Embryonic facial prominence (tissue), 1 donor: ENCODE measurements at regions not wholly inside any gene's neighbourhood (a gene's known extent, or its start where the extent isn't known, plus 50 kb on each side); places are given as distances from the start of the nearest gene placed in this dataset.

ENCODE experiments used
- DNase-seq: peaks from one replicate; pipeline ENCODE4 v3.0.0-alpha.2; 2016; ENCODE audit errors: extremely low spot score

GRCh38 chr2:51505533-51505932 is 473.6 kb upstream of the NRXN1 start:
- no peak for DNase-seq

DNA sequence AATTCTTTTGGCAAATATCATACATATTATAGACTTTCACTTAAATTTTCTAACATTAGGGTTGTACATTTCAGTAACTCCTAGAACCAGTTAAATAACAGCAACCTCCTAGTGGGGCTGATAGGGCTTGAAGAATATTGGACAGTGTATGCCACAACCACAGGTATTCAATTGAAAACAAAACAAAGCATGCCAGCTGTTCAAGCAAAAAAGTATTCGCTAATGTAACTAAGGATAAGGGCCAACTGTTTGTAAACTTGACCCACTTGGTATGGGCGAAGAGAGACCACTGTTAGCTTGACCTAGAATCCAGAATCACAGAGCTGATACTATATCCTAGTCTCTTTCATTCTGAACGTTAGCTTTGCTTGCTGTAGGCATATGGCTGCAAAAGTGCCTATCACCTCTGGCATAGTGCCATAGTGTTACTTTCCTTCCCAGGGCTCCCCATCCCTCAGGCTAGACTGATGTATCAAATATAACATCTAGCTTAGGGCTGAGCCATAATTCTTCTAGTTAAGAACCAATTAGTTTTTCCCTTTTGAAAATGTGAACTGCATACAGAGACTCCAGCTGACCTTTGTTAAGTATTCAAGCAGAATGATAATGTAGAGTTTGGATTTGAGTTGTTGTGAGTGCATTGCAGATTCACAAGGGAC is 458.8 kb upstream of the NRXN1 start:
- no peak for DNase-seq

GRCh38 chr2:51484605-51485004 is 452.7 kb upstream of the NRXN1 start:
- DNase-seq, result no peak

DNA sequence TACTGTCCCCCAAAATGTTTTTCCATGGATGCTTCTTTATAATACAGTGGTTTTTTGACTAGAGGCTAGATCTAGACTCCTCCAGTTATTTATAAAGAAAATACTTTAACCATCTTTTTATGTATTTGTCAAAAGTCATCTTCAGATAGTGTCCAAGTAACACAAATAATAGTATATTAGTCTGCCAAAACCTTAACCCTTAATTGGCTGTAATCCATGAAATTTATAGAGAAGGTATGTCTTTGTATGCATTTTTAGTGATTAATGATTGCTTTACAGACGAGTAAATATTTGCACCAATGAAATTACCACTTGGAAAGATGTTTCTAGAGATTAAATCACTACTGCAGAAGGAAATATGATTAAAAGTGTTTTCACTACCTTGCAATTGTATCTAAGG is 451.8 kb upstream of the NRXN1 start:
- no peak for DNase-seq

- no peak for DNase-seq
These were observed 440.9 kb upstream of the NRXN1 start for GRCh38 chr2:51472783-51473182.

GRCh38 chr2:51472300-51472699 is 440.4 kb upstream of the NRXN1 start:
- no peak for DNase-seq

- DNase-seq, result no peak
These were observed 437.2 kb upstream of the NRXN1 start for GRCh38 chr2:51469102-51469501.

- DNase-seq, result no peak
These were observed 433.4 kb upstream of the NRXN1 start for GRCh38 chr2:51465326-51465725.

GRCh38 chr2:51454177-51454576 is 422.2 kb upstream of the NRXN1 start:
- DNase-seq, result no peak

GRCh38 chr2:51448911-51449310 is 417.0 kb upstream of the NRXN1 start:
- DNase-seq, result no peak

- no peak for DNase-seq
These were observed 409.9 kb upstream of the NRXN1 start for GRCh38 chr2:51441786-51442185.

- DNase-seq, result no peak
These were observed 392.5 kb upstream of the NRXN1 start for GRCh38 chr2:51424418-51424817.

DNA sequence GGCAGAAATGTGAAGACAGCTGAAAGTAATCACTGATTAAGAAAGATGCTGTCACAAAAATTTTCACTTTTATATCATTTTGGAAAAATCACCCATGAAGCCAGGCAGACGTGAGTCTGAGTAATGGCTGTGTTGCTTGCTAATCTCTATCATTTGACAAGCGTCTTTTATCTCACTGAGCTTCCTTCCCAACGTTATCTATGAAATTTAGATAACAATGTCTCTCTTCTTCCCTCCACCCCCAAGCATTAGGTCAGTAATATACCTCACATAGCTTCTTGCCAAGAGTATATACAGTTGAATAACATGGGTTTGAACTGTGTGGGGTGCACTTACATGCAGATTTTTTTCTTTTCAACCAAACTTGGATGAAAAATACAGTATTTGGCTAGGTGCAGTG is 388.6 kb upstream of the NRXN1 start:
- no peak for DNase-seq

DNA sequence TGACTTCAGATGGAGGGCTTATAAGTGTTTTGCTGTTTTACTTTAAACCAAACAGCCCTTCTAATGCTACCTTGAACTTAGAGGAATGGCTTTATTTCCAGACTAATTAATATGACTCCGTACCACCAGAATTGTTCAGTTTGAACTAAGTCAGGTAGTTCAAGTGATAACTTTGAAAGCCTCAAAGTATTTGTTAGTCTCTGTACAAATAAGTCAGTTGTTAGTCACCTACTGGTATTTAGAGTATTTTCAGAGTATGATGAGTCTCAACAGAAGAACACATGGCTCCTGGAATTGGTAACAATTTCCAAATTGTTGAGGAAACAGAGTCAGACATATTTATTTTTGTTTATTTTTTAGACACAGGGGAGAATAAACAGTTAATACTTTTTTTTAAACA is 381.8 kb upstream of the NRXN1 start:
- no peak for DNase-seq

GRCh38 chr2:51410331-51410730 is 378.4 kb upstream of the NRXN1 start:
- DNase-seq, result no peak

GRCh38 chr2:51409920-51410319 is 378.0 kb upstream of the NRXN1 start:
- DNase-seq, result no peak

DNA sequence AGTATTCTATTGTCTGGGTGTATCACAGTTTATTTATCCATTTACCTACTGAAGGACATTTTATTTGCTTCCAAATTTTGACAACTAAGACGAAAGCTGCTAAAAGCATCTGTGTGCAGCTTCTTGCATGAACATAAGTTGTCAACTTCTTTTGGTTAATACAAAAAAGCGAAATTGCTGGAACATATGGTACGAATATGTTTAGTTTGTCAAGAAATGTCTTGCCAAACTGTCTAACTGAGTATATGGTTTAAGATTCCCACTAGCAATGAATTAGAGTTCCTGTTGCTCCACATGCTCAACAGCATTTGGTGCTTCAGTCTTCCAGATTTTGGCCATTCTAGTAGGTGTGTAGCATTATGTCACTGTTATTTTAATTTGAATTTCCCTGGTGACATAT is 372.3 kb upstream of the NRXN1 start:
- no peak for DNase-seq

DNA sequence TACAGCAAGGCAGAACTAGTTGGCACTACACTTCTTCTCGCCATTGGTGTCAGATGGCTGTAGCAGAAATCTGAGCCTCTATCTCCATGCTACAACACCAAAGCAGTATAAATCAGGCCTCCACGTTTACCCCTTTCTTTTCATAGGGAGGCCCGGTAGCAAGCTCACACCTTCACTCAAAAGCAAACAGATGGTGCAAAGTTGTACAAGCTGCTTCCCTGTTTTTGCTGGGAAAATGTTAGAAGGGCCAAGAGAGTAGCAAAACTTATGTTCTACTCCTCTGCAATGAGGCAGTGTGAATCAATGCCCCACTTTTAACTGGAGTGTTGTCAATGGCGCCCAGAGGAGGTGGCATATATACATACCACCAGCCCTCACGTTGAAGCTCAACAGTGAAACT is 369.6 kb upstream of the NRXN1 start:
- no peak for DNase-seq

DNA sequence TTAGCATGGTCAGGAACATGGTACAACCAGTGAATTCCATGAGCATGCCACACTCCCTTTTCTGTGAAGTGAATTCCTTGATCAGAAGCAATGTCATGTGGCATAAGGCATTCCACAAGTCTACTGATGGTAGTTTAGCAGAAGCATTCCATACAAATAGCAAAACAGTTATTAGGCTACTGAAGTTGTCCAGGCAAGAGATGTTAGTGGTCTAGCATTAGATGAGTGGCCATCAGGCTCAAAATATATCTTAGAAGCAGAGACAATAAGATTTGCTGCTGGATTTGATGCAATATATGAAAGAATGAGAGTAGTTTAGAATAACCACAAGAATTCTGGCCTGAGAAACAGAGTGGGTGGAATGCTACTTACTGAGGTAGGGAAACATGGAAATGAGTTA is 355.3 kb upstream of the NRXN1 start:
- DNase-seq, result no peak

GRCh38 chr2:51379997-51380396 is 348.1 kb upstream of the NRXN1 start:
- no peak for DNase-seq

GRCh38 chr2:51368250-51368649 is 336.3 kb upstream of the NRXN1 start:
- no peak for DNase-seq

- no peak for DNase-seq
These were observed 318.2 kb upstream of the NRXN1 start for GRCh38 chr2:51350100-51350499.

DNA sequence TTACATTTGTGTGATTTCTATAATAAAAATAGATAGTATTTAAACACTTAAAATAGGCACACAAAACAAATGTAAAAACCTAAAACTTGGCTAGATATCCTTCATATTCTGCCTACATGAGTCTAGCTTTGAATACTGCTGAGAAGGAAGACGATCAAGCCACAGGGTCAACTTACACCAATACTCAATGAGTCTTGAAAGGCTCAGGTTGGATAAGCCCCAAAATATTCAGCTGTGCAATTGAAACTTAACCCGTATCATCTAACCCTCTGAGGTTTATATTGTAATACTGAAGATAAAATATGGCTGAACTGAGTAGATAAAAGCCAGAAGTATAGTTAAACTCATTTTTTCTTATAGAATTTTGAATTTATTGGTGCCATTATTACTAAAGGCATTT is 313.0 kb upstream of the NRXN1 start:
- no peak for DNase-seq
